RPMI8226 (cell line): ENCODE measurements at regions not wholly inside any gene's neighbourhood (a gene's known extent, or its start where the extent isn't known, plus 50 kb on each side); places are given as distances from the start of the nearest gene placed in this dataset.

Experiments used
- DNase-seq: peaks from one replicate; pipeline ENCODE4 v3.0.0-alpha.2; 2015

- no peak for DNase-seq
Observed at GRCh38 chr20:54364919-54365318, 110.5 kb upstream of the DOK5 start.

DNA sequence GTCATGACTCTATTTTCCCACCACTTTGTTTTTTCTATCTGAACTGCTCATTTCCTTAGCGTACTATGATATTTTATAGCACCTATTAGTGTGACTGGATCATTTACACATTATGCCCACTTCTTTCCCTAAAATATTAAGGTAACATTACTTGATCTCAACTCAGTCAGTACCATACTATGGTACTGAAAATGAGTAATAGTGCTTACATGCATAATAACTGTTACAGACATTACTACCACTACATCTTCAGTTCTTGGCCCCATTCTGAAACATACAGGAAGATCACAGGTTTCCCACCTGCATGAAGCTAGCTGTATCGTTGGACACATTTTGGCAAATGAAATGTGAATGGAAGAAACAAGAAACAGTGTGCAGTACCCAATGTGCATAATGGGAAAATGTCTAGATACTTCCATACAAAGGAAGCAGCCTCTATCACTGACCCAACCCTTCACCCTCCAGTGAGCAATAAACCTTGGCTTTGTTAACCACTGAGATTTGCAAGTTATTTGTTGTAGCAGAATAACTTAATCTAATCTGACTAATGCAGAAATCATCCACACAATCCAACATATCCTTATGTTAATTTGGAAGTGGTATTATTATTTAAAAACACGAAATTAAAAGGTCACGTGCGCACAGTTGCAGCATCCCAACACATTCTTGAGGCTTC is 108.6 kb upstream of the DOK5 start:
- no peak for DNase-seq

DNA sequence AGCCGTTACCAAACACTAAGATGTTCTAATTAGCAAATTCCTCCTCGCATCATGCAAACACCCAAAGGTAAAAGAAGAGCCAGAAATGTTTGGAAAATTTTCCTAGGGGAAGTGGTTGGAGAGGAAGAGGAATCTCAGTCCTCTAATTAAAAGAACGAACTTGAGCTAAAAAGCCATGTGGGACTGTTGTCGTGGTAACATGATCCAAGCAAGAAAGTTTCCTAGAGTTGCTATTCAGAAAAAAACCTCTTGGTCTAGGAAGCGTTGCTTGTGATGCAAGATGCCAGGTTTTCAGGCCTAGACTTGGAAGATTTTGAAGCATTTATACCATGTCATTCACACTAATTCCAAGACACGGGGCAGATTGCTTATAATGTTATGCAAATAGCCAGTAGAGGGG is 106.8 kb upstream of the DOK5 start:
- DNase-seq: no peak

DNA sequence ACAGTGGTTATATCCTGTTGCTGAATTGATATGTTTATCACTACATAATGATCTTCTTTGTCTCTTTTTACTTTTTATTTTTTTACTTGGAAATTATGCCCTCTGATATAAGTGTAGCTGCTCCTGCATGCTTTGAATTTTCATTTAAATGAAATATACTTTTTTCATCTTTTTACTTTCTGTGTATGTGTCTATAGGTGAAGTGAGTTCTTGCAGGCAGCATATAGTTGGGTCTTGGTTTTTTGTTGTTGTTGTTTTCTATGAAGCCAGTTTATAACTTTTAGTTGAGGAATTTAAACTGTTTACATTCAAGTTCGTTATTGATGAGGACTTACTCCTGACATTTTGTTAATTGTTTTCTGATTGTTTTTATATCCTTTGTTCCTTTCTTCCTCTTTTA is 103.1 kb upstream of the DOK5 start:
- DNase-seq: no peak

DNA sequence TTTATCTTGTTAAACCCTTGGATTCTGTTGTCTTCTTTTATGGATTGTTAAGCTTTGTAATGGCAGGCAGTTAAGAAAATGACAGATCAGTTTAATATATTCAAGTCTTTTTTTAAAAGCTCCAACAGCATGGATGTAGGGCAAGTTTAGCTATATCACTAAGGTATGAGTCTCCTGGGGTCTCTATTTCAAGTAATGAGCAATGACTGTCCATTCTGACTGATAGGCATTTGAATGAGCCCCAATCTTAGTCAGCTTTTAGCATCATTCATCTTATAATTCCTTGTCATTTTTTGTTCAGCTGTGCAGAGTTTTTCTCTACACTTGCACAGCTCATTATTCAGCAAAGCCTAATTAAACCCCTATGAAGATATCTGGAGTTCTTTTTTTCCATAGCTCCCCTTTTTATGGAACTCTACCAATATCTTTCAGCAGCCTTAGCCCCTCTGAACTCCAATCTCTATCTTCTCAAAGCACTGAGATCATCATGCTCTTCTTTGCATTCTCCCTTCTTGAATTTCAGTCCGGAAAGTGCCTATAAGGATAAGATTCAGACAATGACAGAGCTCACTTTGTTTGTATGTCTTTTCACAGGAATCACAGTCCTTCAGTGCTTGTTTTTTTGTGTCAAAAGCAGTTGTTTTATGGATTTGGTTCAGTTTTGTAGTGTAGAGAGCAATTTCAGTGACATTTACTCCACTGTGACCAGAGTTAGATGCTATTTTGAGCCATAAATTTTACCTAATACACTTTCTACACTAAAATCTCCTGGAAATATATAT is 97.2 kb upstream of the DOK5 start:
- no peak for DNase-seq

- no peak for DNase-seq
Observed at GRCh38 chr20:54379893-54380584, 95.4 kb upstream of the DOK5 start.

GRCh38 chr20:54382419-54382818 is 93.0 kb upstream of the DOK5 start:
- DNase-seq: no peak

DNA sequence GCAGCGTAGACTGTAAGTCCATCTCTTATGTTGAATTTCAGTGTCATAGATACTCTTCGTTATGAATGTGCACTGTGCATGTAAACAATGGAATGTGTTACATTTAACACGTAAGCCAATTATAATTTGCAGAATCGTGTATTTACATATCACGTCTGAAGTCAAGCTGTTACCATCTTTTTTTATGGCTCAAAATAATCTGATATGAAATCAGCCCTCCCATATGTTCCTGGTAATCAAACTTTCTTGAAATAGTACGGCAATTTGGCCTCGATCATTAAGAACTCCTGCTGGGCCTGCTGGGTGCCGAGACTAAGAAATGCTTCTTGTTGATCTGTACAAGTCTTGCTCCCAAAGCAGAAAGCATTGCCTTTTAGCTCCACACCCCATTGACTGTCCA is 89.6 kb upstream of the DOK5 start:
- DNase-seq: no peak

DNA sequence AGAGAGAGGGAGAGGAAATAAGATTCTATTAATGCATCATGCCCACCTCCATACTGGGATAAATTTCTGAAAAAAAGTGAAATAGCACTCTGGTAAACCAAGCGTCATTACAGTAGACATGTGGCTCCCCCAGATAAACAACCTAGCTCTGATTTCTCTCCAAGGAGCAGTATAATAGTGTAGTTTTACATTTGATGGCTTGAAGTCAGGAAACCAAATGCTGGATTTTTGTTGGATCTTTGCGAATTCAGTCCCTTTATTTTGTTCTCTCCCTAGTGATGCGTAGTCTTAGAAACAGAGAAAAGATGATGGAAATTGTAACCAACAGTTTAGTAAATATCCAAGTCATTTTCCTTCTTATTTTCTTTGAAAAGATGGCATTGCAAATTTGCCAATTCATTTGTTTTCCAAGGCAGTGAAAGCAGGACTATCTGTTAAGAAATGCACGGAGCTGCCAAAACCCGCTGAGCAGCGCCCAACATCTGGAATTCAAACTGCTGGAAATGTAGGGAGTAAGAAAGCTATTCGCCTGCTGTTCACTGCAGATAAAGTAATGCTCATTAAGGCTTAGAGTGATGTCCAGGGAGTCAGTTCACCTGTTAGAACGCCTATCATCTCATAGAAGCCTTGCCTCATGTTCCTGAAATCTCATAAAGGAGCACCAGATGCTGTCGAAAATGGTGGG is 85.7 kb upstream of the DOK5 start:
- DNase-seq: no peak

DNA sequence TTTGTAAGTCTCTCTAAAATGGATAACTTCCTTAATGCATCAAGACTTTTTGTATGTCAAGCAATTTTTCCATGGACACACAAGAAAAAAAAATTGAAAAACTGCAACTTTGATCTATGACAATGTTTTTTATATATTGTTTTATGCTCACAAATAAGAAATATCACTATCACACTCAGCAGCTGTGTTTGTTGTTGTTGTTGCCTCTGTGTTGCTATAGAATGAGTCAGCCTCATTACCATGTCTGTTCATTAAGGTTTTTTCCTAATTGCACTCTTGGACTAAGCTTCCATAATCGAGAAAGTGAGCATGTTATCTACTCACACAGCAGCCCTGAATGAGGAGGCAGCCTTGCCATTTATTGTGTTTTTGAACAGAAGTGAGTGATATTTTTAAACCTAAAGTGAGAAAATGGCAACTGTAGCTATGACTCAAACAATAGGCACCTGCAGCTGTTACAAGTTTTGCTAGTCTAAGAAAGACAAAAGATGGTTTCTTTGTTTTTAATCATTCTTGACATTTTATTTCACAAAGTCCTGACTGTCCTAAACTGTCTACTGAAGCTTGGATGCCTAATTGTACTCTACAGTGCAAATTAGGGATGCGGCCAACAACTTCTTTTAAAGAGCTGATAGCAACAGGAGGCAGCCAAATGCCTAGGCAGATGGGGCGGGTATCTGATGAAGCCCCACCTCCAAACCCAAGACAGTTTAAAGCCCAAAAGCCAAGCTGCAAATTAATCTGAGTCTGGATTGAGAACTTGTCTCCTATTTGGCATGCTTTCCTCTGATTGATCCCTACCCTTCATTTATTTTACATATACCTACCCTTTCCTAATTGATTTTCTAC is 77.9 kb upstream of the DOK5 start:
- no peak for DNase-seq

DNA sequence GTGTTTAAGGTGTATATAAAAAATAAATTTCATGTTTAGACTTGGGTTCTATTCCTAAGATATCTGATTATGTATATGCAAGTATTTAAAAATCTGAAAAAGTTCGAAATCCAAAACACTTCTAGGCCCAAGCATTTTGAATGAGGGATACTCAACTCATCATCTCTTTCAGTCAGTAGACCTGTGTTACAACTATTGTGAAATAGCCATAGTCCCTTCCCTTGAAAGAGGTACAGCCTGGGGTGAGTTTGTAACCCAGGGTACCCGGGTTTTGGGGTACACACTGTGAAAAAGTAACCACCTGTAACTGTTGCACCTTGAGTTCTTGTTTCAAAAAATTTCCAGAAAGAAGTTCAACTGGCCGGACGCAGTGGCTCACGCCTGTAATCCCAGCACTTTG is 76.6 kb upstream of the DOK5 start:
- no peak for DNase-seq

- DNase-seq: no peak
Observed at GRCh38 chr20:54405540-54405939, 69.9 kb upstream of the DOK5 start.

GRCh38 chr20:54407459-54407858 is 67.9 kb upstream of the DOK5 start:
- no peak for DNase-seq

GRCh38 chr20:54415967-54416366 is 59.4 kb upstream of the DOK5 start:
- no peak for DNase-seq

- no peak for DNase-seq
Observed at GRCh38 chr20:54416770-54417169, 58.6 kb upstream of the DOK5 start.

DNA sequence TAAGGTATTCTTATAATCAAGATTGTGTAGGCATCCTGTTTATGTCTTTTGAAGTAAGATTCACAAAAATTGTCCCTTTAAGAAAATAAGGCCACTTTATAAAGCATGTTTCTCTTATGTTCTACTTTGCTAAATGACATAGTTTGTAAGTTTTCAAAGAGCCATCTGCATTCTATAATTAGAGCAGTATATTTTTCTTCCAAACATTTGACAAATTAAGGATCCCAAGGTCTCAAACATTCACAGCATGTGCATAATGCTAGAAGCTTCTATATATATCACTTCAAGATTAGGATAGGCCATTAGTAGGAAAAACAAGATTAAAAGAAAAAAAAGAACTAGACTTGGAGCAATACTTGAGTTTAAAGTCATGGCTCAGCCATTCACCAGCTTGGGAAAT is 55.9 kb upstream of the DOK5 start:
- no peak for DNase-seq
